ENCODE measurements at regions not wholly inside any gene's neighbourhood (a gene's known extent, or its start where the extent isn't known, plus 50 kb on each side); places are given as distances from the start of the nearest gene placed in this dataset.

DNA sequence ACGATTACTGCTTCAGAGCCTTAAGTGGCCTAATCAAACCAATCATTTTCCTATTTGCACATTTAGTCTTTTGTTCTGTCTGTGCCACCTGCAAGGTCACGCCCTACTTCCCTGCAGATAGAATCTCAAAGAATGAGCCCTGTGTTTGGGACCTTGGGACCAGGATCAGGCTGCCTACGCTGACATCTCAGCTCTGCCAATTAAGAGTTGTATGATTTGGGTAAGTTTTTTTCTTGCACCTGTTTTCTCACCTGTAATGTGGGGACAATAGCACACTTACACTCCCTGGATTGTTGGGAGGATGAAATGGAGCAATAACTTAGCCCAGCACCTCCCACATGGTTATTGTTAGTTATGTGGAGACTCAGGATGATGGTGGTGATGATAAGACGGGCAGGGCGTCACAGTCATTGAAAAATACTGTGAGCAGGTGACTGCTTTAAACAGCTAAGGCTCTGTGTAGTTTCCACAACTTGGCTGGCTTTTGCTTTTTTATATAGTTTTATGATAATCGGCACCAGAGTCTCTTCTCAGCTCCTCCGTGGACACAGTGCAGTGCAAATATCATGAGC lies 155.0 kb downstream of the ADAMTS15 start:
- Mint-ChIP-seq H3K27ac (no peak overlapping the region), H3K9me3 (peaks cover 0 to 5% of the 10 kb centered on the region in 2 experiments; a peak in 2 of 5 replicates), H3K4me3 (no peak overlapping the region), H3K27me3 (ENCODE audit: low read depth) (no peaks in the 10 kb centered on the region; the same call in none of the 2 replicates), H3K36me3 (ENCODE audit: insufficient read depth in 1 of 3, low read depth in 3 of 3) (peaks cover 0 to 3% (median 0%) of the 10 kb centered on the region in 3 experiments; a peak in 2 of 7 replicates), H3K4me1 (peaks cover 35% of the 10 kb centered on the region in 2 experiments)
- no CpG with 5 or more reads among the region's 7 CpGs for WGBS (ENCODE audit: extremely low coverage, insufficient read length, low lambda C conversion rate)
- H3K23me2 ChIP-seq (ENCODE audit: insufficient read length, low read depth, low read length, poor library complexity, severe bottlenecking): no peaks in the 10 kb centered on the region
- no peak overlapping the region for H4K5ac ChIP-seq (ENCODE audit: insufficient read length, low read depth, low read length)
- H3K27me3 ChIP-seq (ENCODE audit: insufficient read depth, low read length): no peaks in the 10 kb centered on the region
- DNase-seq: no peak
- H3K9ac ChIP-seq (ENCODE audit: extremely low read depth, insufficient read length, low read length): no peak overlapping the region
- H4K91ac ChIP-seq (ENCODE audit: insufficient read length, low read depth, low read length): no peak overlapping the region
- H3K79me2 ChIP-seq (ENCODE audit: insufficient read depth, low read length): no peaks in the 10 kb centered on the region
- no peak overlapping the region for H2BK5ac ChIP-seq (ENCODE audit: insufficient read length, low read length)
- H2BK120ac ChIP-seq (ENCODE audit: low read depth, low read length, poor library complexity, severe bottlenecking): no peak overlapping the region
- no peak overlapping the region for H3T11ph ChIP-seq (ENCODE audit: low read length)
- H3K4ac ChIP-seq (ENCODE audit: low read depth, low read length): no peak overlapping the region
- H3K14ac ChIP-seq (ENCODE audit: insufficient read depth, low read length): no peak overlapping the region
- no peak overlapping the region for H3K27ac ChIP-seq (ENCODE audit: insufficient read length, low read depth, low read length)
- no peak overlapping the region for H2BK15ac ChIP-seq (ENCODE audit: low read depth, low read length)
- no peaks in the 10 kb centered on the region for H4K20me1 ChIP-seq (ENCODE audit: control insufficient read depth, insufficient read depth, insufficient read length)
- no peak overlapping the region for H3K4me2 ChIP-seq (ENCODE audit: insufficient read depth, insufficient read length, low read length)
- no peak overlapping the region for H3K23ac ChIP-seq (ENCODE audit: insufficient read length, low read depth, low read length)
- peaks cover 15% of the 10 kb centered on the region; the same call in 1 of the 2 replicates for H3K4me1 ChIP-seq (ENCODE audit: insufficient read depth, low read length)
- no peak overlapping the region for H2BK12ac ChIP-seq (ENCODE audit: insufficient read length, low read depth, low read length)
- no peak overlapping the region for H3K56ac ChIP-seq (ENCODE audit: insufficient read length, low read depth, low read length)
- H2BK20ac ChIP-seq (ENCODE audit: low read depth, low read length, poor library complexity, severe bottlenecking): no peak overlapping the region
- H2AK5ac ChIP-seq (ENCODE audit: insufficient read length, low read length): no peak overlapping the region
- H3K9me3 ChIP-seq (ENCODE audit: control insufficient read depth, low read depth, low read length): no peaks in the 10 kb centered on the region
- TF ChIP-seq, protein P1, sequence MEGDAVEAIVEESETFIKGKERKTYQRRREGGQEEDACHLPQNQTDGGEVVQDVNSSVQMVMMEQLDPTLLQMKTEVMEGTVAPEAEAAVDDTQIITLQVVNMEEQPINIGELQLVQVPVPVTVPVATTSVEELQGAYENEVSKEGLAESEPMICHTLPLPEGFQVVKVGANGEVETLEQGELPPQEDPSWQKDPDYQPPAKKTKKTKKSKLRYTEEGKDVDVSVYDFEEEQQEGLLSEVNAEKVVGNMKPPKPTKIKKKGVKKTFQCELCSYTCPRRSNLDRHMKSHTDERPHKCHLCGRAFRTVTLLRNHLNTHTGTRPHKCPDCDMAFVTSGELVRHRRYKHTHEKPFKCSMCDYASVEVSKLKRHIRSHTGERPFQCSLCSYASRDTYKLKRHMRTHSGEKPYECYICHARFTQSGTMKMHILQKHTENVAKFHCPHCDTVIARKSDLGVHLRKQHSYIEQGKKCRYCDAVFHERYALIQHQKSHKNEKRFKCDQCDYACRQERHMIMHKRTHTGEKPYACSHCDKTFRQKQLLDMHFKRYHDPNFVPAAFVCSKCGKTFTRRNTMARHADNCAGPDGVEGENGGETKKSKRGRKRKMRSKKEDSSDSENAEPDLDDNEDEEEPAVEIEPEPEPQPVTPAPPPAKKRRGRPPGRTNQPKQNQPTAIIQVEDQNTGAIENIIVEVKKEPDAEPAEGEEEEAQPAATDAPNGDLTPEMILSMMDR (conservative IDR thresholded peaks at IDR 0.05): no peak
- H3K18ac ChIP-seq (ENCODE audit: insufficient read length, low read depth, low read length): no peak overlapping the region
- H3K79me1 ChIP-seq (ENCODE audit: insufficient read depth, low read depth, low read length, poor library complexity, severe bottlenecking): no peaks in the 10 kb centered on the region
- H4K8ac ChIP-seq (replicated peaks; ENCODE audit: insufficient read length, low read depth, low read length): no peak overlapping the region
- H2AFZ ChIP-seq (ENCODE audit: low read length): no peak overlapping the region

Measured in H9 (cell line).